Right atrium auricular region (tissue), 2 donors: ENCODE measurements at regions not wholly inside any gene's neighbourhood (a gene's known extent, or its start where the extent isn't known, plus 50 kb on each side); places are given as distances from the start of the nearest gene placed in this dataset.

Experiments
- DNase-seq: peaks from one replicate; pipeline ENCODE4 v3.0.0-alpha.2; 2019; ENCODE audit warnings: low spot score
- H3K27ac ChIP-seq, 2 donors: fragments of 200-600 bp; sonication (generic); 1 replicate in 1 of 2; 2 replicates in 1 of 2; pipeline ENCODE4 v1.5.1; 2016 to 2019
- H3K27me3 ChIP-seq, 2 donors: fragments of 200-600 bp; sonication (generic); one replicate each; pipeline versions ENCODE4 v1.5.1 to v1.6.0; 2017 to 2019
- H3K36me3 ChIP-seq: fragments of 200-600 bp; sonication (generic); one replicate; pipeline ENCODE4 v1.5.1; 2016
- H3K4me1 ChIP-seq, 2 donors: fragments of 200-600 bp; sonication (generic); one replicate each; pipeline versions ENCODE4 v1.5.1 to v1.6.0; 2017 to 2019
- H3K4me3 ChIP-seq, 2 donors: fragments of 200-600 bp; sonication (generic); 1 replicate in 1 of 2; 2 replicates in 1 of 2; pipeline ENCODE4 v1.5.1; 2017 to 2019; ENCODE audit warnings: mild to moderate bottlenecking in 1 of 2, moderate library complexity in 1 of 2
- H3K9me3 ChIP-seq, 2 donors: fragments of 200-600 bp; sonication (generic); one replicate each; pipeline ENCODE4 v1.5.1; 2019
- CTCF ChIP-seq, 2 donors: fragments of 200-600 bp; sonication (generic); IDR thresholded peaks; one replicate each; pipeline ENCODE4 v1.5.1; 2019; ENCODE audit warnings: antibody characterized with exemption in 2 of 2

GRCh38 chr7:53245721-53246120, 210.3 kb downstream of the POM121L12 start:
- Histone ChIP-seq H3K4me1 (no peaks in the 10 kb centered on the region), H3K9me3 (no peaks in the 10 kb centered on the region), H3K27ac (no peak overlapping the region)

GRCh38 chr7:53246957-53247356, 211.5 kb downstream of the POM121L12 start:
- Histone ChIP-seq H3K4me1 (no peaks in the 10 kb centered on the region), H3K27me3 (no peaks in the 10 kb centered on the region), H3K36me3 (no peaks in the 10 kb centered on the region), H3K9me3 (no peaks in the 10 kb centered on the region), H3K27ac (no peak overlapping the region), H3K4me3 (no peak overlapping the region)
- no peak for DNase-seq
- TF ChIP-seq CTCF (IDR thresholded peaks at IDR 0.05), result no peak

More at GRCh38 chr7:53245721-53246120, 210.3 kb downstream of the POM121L12 start:
- Histone ChIP-seq H3K36me3 (no peaks in the 10 kb centered on the region), H3K4me3 (no peak overlapping the region), H3K27me3 (no peaks in the 10 kb centered on the region)
- TF ChIP-seq CTCF (IDR thresholded peaks at IDR 0.05), result no peak
- no peak for DNase-seq

GRCh38 chr7:53252539-53252938, 217.1 kb downstream of the POM121L12 start:
- no peak overlapping the region for H3K4me3 ChIP-seq
- TF ChIP-seq CTCF (IDR thresholded peaks at IDR 0.05), result no peak
- H3K27ac ChIP-seq, result no peak overlapping the region

GRCh38 chr7:53272081-53272480, 236.6 kb downstream of the POM121L12 start:
- no peak overlapping the region for H3K27ac ChIP-seq
- no peaks in the 10 kb centered on the region for H3K4me1 ChIP-seq
- no peaks in the 10 kb centered on the region for H3K27me3 ChIP-seq
- no peak overlapping the region for H3K4me3 ChIP-seq
- no peaks in the 10 kb centered on the region for H3K9me3 ChIP-seq
- TF ChIP-seq CTCF (IDR thresholded peaks at IDR 0.05), result no peak
- no peaks in the 10 kb centered on the region for H3K36me3 ChIP-seq
- no peak for DNase-seq

More at GRCh38 chr7:53252539-53252938, 217.1 kb downstream of the POM121L12 start:
- Histone ChIP-seq H3K27me3 (no peaks in the 10 kb centered on the region), H3K9me3 (no peaks in the 10 kb centered on the region), H3K36me3 (no peaks in the 10 kb centered on the region), H3K4me1 (no peaks in the 10 kb centered on the region)
- DNase-seq, result no peak

- no peaks in the 10 kb centered on the region for H3K36me3 ChIP-seq
- no peaks in the 10 kb centered on the region for H3K9me3 ChIP-seq
- DNase-seq, result no peak
- TF ChIP-seq CTCF (IDR thresholded peaks at IDR 0.05), result no peak
- no peaks in the 10 kb centered on the region for H3K4me1 ChIP-seq
- no peaks in the 10 kb centered on the region for H3K27me3 ChIP-seq
- no peak overlapping the region for H3K27ac ChIP-seq
- H3K4me3 ChIP-seq, result no peak overlapping the region
Measured at GRCh38 chr7:53281312-53281711, 245.9 kb downstream of the POM121L12 start.

- Histone ChIP-seq H3K36me3 (no peaks in the 10 kb centered on the region), H3K4me3 (no peak overlapping the region), H3K27ac (no peak overlapping the region), H3K4me1 (no peaks in the 10 kb centered on the region), H3K27me3 (no peaks in the 10 kb centered on the region), H3K9me3 (peaks cover 0 to 4% of the 10 kb centered on the region in 2 donors)
- DNase-seq, result no peak
- TF ChIP-seq CTCF (IDR thresholded peaks at IDR 0.05), result no peak
Measured at GRCh38 chr7:53292341-53292740, 256.9 kb downstream of the POM121L12 start.
